T-helper 2 cell treated with Interferon-gamma antibody and Interleukin-4, amounts not matched to agents 5 μg/mL and 100 μg/mL, for 36 hours (primary cell): ENCODE measurements at regions not wholly inside any gene's neighbourhood (a gene's known extent, or its start where the extent isn't known, plus 50 kb on each side); places are given as distances from the start of the nearest gene placed in this dataset.

ENCODE experiments used
- DNase-seq: peaks from one replicate; pipeline ENCODE4 v3.0.0; 2021; ENCODE audit warnings: low spot score
- H3K27ac Mint-ChIP-seq: one replicate; pipeline ENCODE4 v1.8.0; 2021; ENCODE audit warnings: mild to moderate bottlenecking, mixed read lengths
- H3K27me3 Mint-ChIP-seq: one replicate; pipeline ENCODE4 v1.8.0; 2021; ENCODE audit warnings: low read depth, mixed read lengths
- H3K36me3 Mint-ChIP-seq: one replicate; pipeline ENCODE4 v1.8.0; 2021; ENCODE audit warnings: low read depth, mixed read lengths
- H3K4me1 Mint-ChIP-seq: one replicate; pipeline ENCODE4 v1.8.0; 2021; ENCODE audit warnings: low read depth, mixed read lengths
- H3K4me3 Mint-ChIP-seq: one replicate; pipeline ENCODE4 v1.8.0; 2022; ENCODE audit warnings: mild to moderate bottlenecking, moderate library complexity, mixed read lengths
- H3K9me3 Mint-ChIP-seq: one replicate; pipeline ENCODE4 v1.8.0; 2021; ENCODE audit warnings: mixed read lengths

- H3K4me1 Mint-ChIP-seq, result peaks cover 4% of the 10 kb centered on the region
- no peak overlapping the region for H3K27ac Mint-ChIP-seq
- no peaks in the 10 kb centered on the region for H3K9me3 Mint-ChIP-seq
- H3K4me3 Mint-ChIP-seq, result no peak overlapping the region
- no peaks in the 10 kb centered on the region for H3K36me3 Mint-ChIP-seq
- no peaks in the 10 kb centered on the region for H3K27me3 Mint-ChIP-seq
- DNase-seq, result no peak
These were observed 97.0 kb downstream of the MID1IP1 start for GRCh38 chrX:38898261-38898660.

- H3K27me3 Mint-ChIP-seq, result no peaks in the 10 kb centered on the region
- H3K9me3 Mint-ChIP-seq, result no peaks in the 10 kb centered on the region
- no peak for DNase-seq
- H3K36me3 Mint-ChIP-seq, result no peaks in the 10 kb centered on the region
- H3K4me1 Mint-ChIP-seq, result peaks cover 4% of the 10 kb centered on the region
- no peak overlapping the region for H3K4me3 Mint-ChIP-seq
- H3K27ac Mint-ChIP-seq, result no peak overlapping the region
These were observed 98.4 kb downstream of the MID1IP1 start for GRCh38 chrX:38899650-38900049.

GRCh38 chrX:38900719-38901118 lies 99.5 kb downstream of the MID1IP1 start:
- peaks cover 4% of the 10 kb centered on the region for H3K4me1 Mint-ChIP-seq
- H3K4me3 Mint-ChIP-seq, result no peak overlapping the region
- no peaks in the 10 kb centered on the region for H3K9me3 Mint-ChIP-seq

GRCh38 chrX:38902972-38903492 lies 101.8 kb downstream of the MID1IP1 start:
- H3K36me3 Mint-ChIP-seq, result no peaks in the 10 kb centered on the region
- H3K27me3 Mint-ChIP-seq, result no peaks in the 10 kb centered on the region
- H3K4me3 Mint-ChIP-seq, result no peak overlapping the region
- peaks cover 4% of the 10 kb centered on the region for H3K4me1 Mint-ChIP-seq
- H3K27ac Mint-ChIP-seq, result no peak overlapping the region
- H3K9me3 Mint-ChIP-seq, result no peaks in the 10 kb centered on the region
- DNase-seq, result no peak

More at GRCh38 chrX:38900719-38901118, 99.5 kb downstream of the MID1IP1 start:
- Mint-ChIP-seq H3K36me3 (no peaks in the 10 kb centered on the region), H3K27me3 (no peaks in the 10 kb centered on the region), H3K27ac (no peak overlapping the region)
- no peak for DNase-seq

- Mint-ChIP-seq H3K9me3 (no peaks in the 10 kb centered on the region), H3K36me3 (no peaks in the 10 kb centered on the region), H3K27ac (no peak overlapping the region), H3K27me3 (no peaks in the 10 kb centered on the region), H3K4me3 (no peak overlapping the region), H3K4me1 (no peaks in the 10 kb centered on the region)
- no peak for DNase-seq
These were observed 115.5 kb downstream of the MID1IP1 start for GRCh38 chrX:38916801-38917200.

GRCh38 chrX:38917954-38918353 lies 116.7 kb downstream of the MID1IP1 start:
- no peak overlapping the region for H3K27ac Mint-ChIP-seq
- no peak for DNase-seq
- H3K27me3 Mint-ChIP-seq, result peaks cover 2% of the 10 kb centered on the region
- H3K4me1 Mint-ChIP-seq, result no peaks in the 10 kb centered on the region
- H3K4me3 Mint-ChIP-seq, result no peak overlapping the region
- H3K9me3 Mint-ChIP-seq, result no peaks in the 10 kb centered on the region
- no peaks in the 10 kb centered on the region for H3K36me3 Mint-ChIP-seq

GRCh38 chrX:38919202-38919601 lies 117.9 kb downstream of the MID1IP1 start:
- H3K27me3 Mint-ChIP-seq, result peaks cover 2% of the 10 kb centered on the region

GRCh38 chrX:38919853-38920528 lies 118.7 kb downstream of the MID1IP1 start:
- no peaks in the 10 kb centered on the region for H3K4me1 Mint-ChIP-seq
- H3K36me3 Mint-ChIP-seq, result no peaks in the 10 kb centered on the region
- peaks cover 2% of the 10 kb centered on the region for H3K27me3 Mint-ChIP-seq
- no peak overlapping the region for H3K4me3 Mint-ChIP-seq
- DNase-seq, result no peak
- no peak overlapping the region for H3K27ac Mint-ChIP-seq
- H3K9me3 Mint-ChIP-seq, result no peaks in the 10 kb centered on the region

More at GRCh38 chrX:38919202-38919601, 117.9 kb downstream of the MID1IP1 start:
- no peaks in the 10 kb centered on the region for H3K4me1 Mint-ChIP-seq
- no peaks in the 10 kb centered on the region for H3K36me3 Mint-ChIP-seq
- H3K4me3 Mint-ChIP-seq, result no peak overlapping the region
- DNase-seq, result no peak
- no peaks in the 10 kb centered on the region for H3K9me3 Mint-ChIP-seq
- no peak overlapping the region for H3K27ac Mint-ChIP-seq

- no peaks in the 10 kb centered on the region for H3K4me1 Mint-ChIP-seq
- peaks cover 2% of the 10 kb centered on the region for H3K27me3 Mint-ChIP-seq
- DNase-seq, result no peak
- H3K9me3 Mint-ChIP-seq, result peaks cover 3% of the 10 kb centered on the region
- H3K4me3 Mint-ChIP-seq, result no peak overlapping the region
- H3K36me3 Mint-ChIP-seq, result no peaks in the 10 kb centered on the region
- no peak overlapping the region for H3K27ac Mint-ChIP-seq
These were observed 122.3 kb downstream of the MID1IP1 start for GRCh38 chrX:38923451-38923969.

GRCh38 chrX:38927592-38927991 lies 126.3 kb downstream of the MID1IP1 start:
- no peaks in the 10 kb centered on the region for H3K4me1 Mint-ChIP-seq
- peaks cover 3% of the 10 kb centered on the region for H3K9me3 Mint-ChIP-seq
- H3K27me3 Mint-ChIP-seq, result no peaks in the 10 kb centered on the region
- no peak overlapping the region for H3K27ac Mint-ChIP-seq
- no peaks in the 10 kb centered on the region for H3K36me3 Mint-ChIP-seq
- H3K4me3 Mint-ChIP-seq, result no peak overlapping the region
- DNase-seq, result no peak

GRCh38 chrX:38929966-38930421 lies 128.7 kb downstream of the MID1IP1 start:
- no peaks in the 10 kb centered on the region for H3K36me3 Mint-ChIP-seq
- no peaks in the 10 kb centered on the region for H3K27me3 Mint-ChIP-seq
- no peak overlapping the region for H3K4me3 Mint-ChIP-seq
- H3K9me3 Mint-ChIP-seq, result peaks cover 3% of the 10 kb centered on the region
- no peaks in the 10 kb centered on the region for H3K4me1 Mint-ChIP-seq
- no peak overlapping the region for H3K27ac Mint-ChIP-seq
- DNase-seq, result no peak

- Mint-ChIP-seq H3K9me3 (peaks cover 1% of the 10 kb centered on the region), H3K27ac (no peak overlapping the region), H3K4me1 (no peaks in the 10 kb centered on the region), H3K4me3 (no peak overlapping the region), H3K36me3 (no peaks in the 10 kb centered on the region), H3K27me3 (no peaks in the 10 kb centered on the region)
- DNase-seq, result no peak
These were observed 129.2 kb downstream of the MID1IP1 start for GRCh38 chrX:38930474-38930873.

GRCh38 chrX:38935561-38935960 lies 134.3 kb downstream of the MID1IP1 start:
- no peak overlapping the region for H3K4me3 Mint-ChIP-seq
- no peaks in the 10 kb centered on the region for H3K36me3 Mint-ChIP-seq
- no peaks in the 10 kb centered on the region for H3K9me3 Mint-ChIP-seq
- DNase-seq, result no peak
- no peaks in the 10 kb centered on the region for H3K4me1 Mint-ChIP-seq
- no peak overlapping the region for H3K27ac Mint-ChIP-seq
- peaks cover 3% of the 10 kb centered on the region for H3K27me3 Mint-ChIP-seq

- Mint-ChIP-seq H3K4me1 (no peaks in the 10 kb centered on the region), H3K27me3 (peaks cover 3% of the 10 kb centered on the region), H3K9me3 (no peaks in the 10 kb centered on the region), H3K4me3 (no peak overlapping the region), H3K27ac (no peak overlapping the region), H3K36me3 (no peaks in the 10 kb centered on the region)
- no peak for DNase-seq
These were observed 136.1 kb downstream of the MID1IP1 start for GRCh38 chrX:38937400-38937799.
